ENCODE measurements at regions not wholly inside any gene's neighbourhood (a gene's known extent, or its start where the extent isn't known, plus 50 kb on each side); places are given as distances from the start of the nearest gene placed in this dataset.

GRCh38 chr3:168574455-168575158, 478.9 kb upstream of the GOLIM4 start:
- no peak for ATAC-seq

- no peak for ATAC-seq
Measured at GRCh38 chr3:168570404-168571155, 474.9 kb upstream of the GOLIM4 start.

GRCh38 chr3:168558728-168559411, 463.1 kb upstream of the GOLIM4 start:
- ATAC-seq, result no peak

- ATAC-seq, result no peak
Measured at GRCh38 chr3:168552251-168552650, 456.5 kb upstream of the GOLIM4 start.

GRCh38 chr3:168548719-168549118, 453.0 kb upstream of the GOLIM4 start:
- ATAC-seq, result no peak

GRCh38 chr3:168546707-168547106, 451.0 kb upstream of the GOLIM4 start:
- no peak for ATAC-seq

- ATAC-seq, result no peak
Measured at GRCh38 chr3:168545591-168545990, 449.9 kb upstream of the GOLIM4 start.

- ATAC-seq, result no peak
Measured at GRCh38 chr3:168544097-168544957, 448.6 kb upstream of the GOLIM4 start.

GRCh38 chr3:168540726-168541125, 445.0 kb upstream of the GOLIM4 start:
- no peak for ATAC-seq

- ATAC-seq, result no peak
Measured at GRCh38 chr3:168539909-168540308, 444.2 kb upstream of the GOLIM4 start.

GRCh38 chr3:168534761-168535160, 439.0 kb upstream of the GOLIM4 start:
- ATAC-seq, result no peak

GRCh38 chr3:168533600-168533999, 437.9 kb upstream of the GOLIM4 start:
- ATAC-seq, result no peak

- no peak for ATAC-seq
Measured at GRCh38 chr3:168532135-168532534, 436.4 kb upstream of the GOLIM4 start.

- ATAC-seq, result no peak
Measured at GRCh38 chr3:168531116-168531515, 435.4 kb upstream of the GOLIM4 start.

- ATAC-seq, result no peak
Measured at GRCh38 chr3:168524129-168524528, 428.4 kb upstream of the GOLIM4 start.

- ATAC-seq, result no peak
Measured at GRCh38 chr3:168517249-168518071, 421.7 kb upstream of the GOLIM4 start.

- ATAC-seq, result no peak
Measured at GRCh38 chr3:168514252-168514651, 418.5 kb upstream of the GOLIM4 start.

GRCh38 chr3:168512802-168513201, 417.1 kb upstream of the GOLIM4 start:
- ATAC-seq, result no peak

- ATAC-seq, result no peak
Measured at GRCh38 chr3:168511428-168512014, 415.8 kb upstream of the GOLIM4 start.

GRCh38 chr3:168506589-168506988, 410.9 kb upstream of the GOLIM4 start:
- no peak for ATAC-seq

GRCh38 chr3:168501570-168501969, 405.8 kb upstream of the GOLIM4 start:
- ATAC-seq, result no peak

Measured in esophagus mucosa (tissue), 1 donor.